ENCODE measurements at regions not wholly inside any gene's neighbourhood (a gene's known extent, or its start where the extent isn't known, plus 50 kb on each side); places are given as distances from the start of the nearest gene placed in this dataset.
"Not testable (repeated sequence)": the region's sequence is repeated elsewhere in the genome, so short reads cannot be mapped to it uniquely, and the experiment has no call there.

GRCh38 chr3:147333098-147333497, 73.2 kb downstream of the ZIC4 start:
- H3K27ac Mint-ChIP-seq (ENCODE audit: unreplicated experiment) = no peak overlapping the region
- no peaks in the 10 kb centered on the region for H3K36me3 Mint-ChIP-seq (ENCODE audit: low read depth, unreplicated experiment)
- H3K9me3 Mint-ChIP-seq (ENCODE audit: unreplicated experiment) = no peaks in the 10 kb centered on the region
- no peak for TF ChIP-seq CTCF (IDR thresholded peaks at IDR 0.05; ENCODE audit: unreplicated experiment)
- no peak for DNase-seq (ENCODE audit: low spot score)
- peaks cover 23% of the 10 kb centered on the region for H3K4me1 Mint-ChIP-seq (ENCODE audit: unreplicated experiment)
- no peaks in the 10 kb centered on the region for H3K27me3 Mint-ChIP-seq (ENCODE audit: unreplicated experiment)
- no peak overlapping the region for H3K4me3 Mint-ChIP-seq (ENCODE audit: unreplicated experiment)

GRCh38 chr3:147328711-147329110, 77.6 kb downstream of the ZIC4 start:
- H3K27ac Mint-ChIP-seq (ENCODE audit: unreplicated experiment) = no peak overlapping the region
- DNase-seq (ENCODE audit: low spot score) = no peak
- H3K27me3 Mint-ChIP-seq (ENCODE audit: unreplicated experiment) = no peaks in the 10 kb centered on the region
- TF ChIP-seq CTCF (IDR thresholded peaks at IDR 0.05; ENCODE audit: unreplicated experiment) = no peak
- no peaks in the 10 kb centered on the region for H3K36me3 Mint-ChIP-seq (ENCODE audit: low read depth, unreplicated experiment)
- no peak overlapping the region for H3K4me3 Mint-ChIP-seq (ENCODE audit: unreplicated experiment)
- peaks cover under 1% of the 10 kb centered on the region for H3K4me1 Mint-ChIP-seq (ENCODE audit: unreplicated experiment)
- H3K9me3 Mint-ChIP-seq (ENCODE audit: unreplicated experiment) = no peaks in the 10 kb centered on the region

- no peak for DNase-seq (ENCODE audit: low spot score)
- TF ChIP-seq CTCF (IDR thresholded peaks at IDR 0.05; ENCODE audit: unreplicated experiment) = no peak
- Mint-ChIP-seq H3K36me3 (ENCODE audit: low read depth, unreplicated experiment) (no peaks in the 10 kb centered on the region), H3K4me3 (ENCODE audit: unreplicated experiment) (no peak overlapping the region), H3K9me3 (ENCODE audit: unreplicated experiment) (no peaks in the 10 kb centered on the region), H3K4me1 (ENCODE audit: unreplicated experiment) (no peaks in the 10 kb centered on the region), H3K27me3 (ENCODE audit: unreplicated experiment) (peaks cover 3% of the 10 kb centered on the region), H3K27ac (ENCODE audit: unreplicated experiment) (no peak overlapping the region)
Measured at GRCh38 chr3:147324356-147324755, 82.0 kb downstream of the ZIC4 start.

- TF ChIP-seq CTCF (IDR thresholded peaks at IDR 0.05; ENCODE audit: unreplicated experiment) = no peak
Measured at GRCh38 chr3:147318900-147319299, 87.4 kb downstream of the ZIC4 start.

GRCh38 chr3:147317080-147317479, 89.3 kb downstream of the ZIC4 start:
- not testable (repeated sequence) for H3K4me1 Mint-ChIP-seq (ENCODE audit: unreplicated experiment); H3K36me3 Mint-ChIP-seq (ENCODE audit: low read depth, unreplicated experiment); DNase-seq (ENCODE audit: low spot score); H3K4me3 Mint-ChIP-seq (ENCODE audit: unreplicated experiment); H3K27me3 Mint-ChIP-seq (ENCODE audit: unreplicated experiment); H3K9me3 Mint-ChIP-seq (ENCODE audit: unreplicated experiment); H3K27ac Mint-ChIP-seq (ENCODE audit: unreplicated experiment)

More at GRCh38 chr3:147318900-147319299, 87.4 kb downstream of the ZIC4 start:
- H3K27ac Mint-ChIP-seq (ENCODE audit: unreplicated experiment) = no peak overlapping the region
- H3K4me3 Mint-ChIP-seq (ENCODE audit: unreplicated experiment) = no peak overlapping the region
- H3K27me3 Mint-ChIP-seq (ENCODE audit: unreplicated experiment) = peaks cover 3% of the 10 kb centered on the region
- no peaks in the 10 kb centered on the region for H3K9me3 Mint-ChIP-seq (ENCODE audit: unreplicated experiment)
- H3K4me1 Mint-ChIP-seq (ENCODE audit: unreplicated experiment) = peaks cover 6% of the 10 kb centered on the region
- DNase-seq (ENCODE audit: low spot score) = no peak
- H3K36me3 Mint-ChIP-seq (ENCODE audit: low read depth, unreplicated experiment) = no peaks in the 10 kb centered on the region

- H3K4me1 Mint-ChIP-seq (ENCODE audit: unreplicated experiment) = peaks cover 6% of the 10 kb centered on the region
- no peaks in the 10 kb centered on the region for H3K36me3 Mint-ChIP-seq (ENCODE audit: low read depth, unreplicated experiment)
- no peak for TF ChIP-seq CTCF (IDR thresholded peaks at IDR 0.05; ENCODE audit: unreplicated experiment)
- no peaks in the 10 kb centered on the region for H3K27me3 Mint-ChIP-seq (ENCODE audit: unreplicated experiment)
- no peak for DNase-seq (ENCODE audit: low spot score)
- H3K4me3 Mint-ChIP-seq (ENCODE audit: unreplicated experiment) = no peak overlapping the region
- H3K27ac Mint-ChIP-seq (ENCODE audit: unreplicated experiment) = no peak overlapping the region
- no peaks in the 10 kb centered on the region for H3K9me3 Mint-ChIP-seq (ENCODE audit: unreplicated experiment)
Measured at GRCh38 chr3:147313513-147313912, 92.8 kb downstream of the ZIC4 start.
